NCI-H510A treated with DMSO at 0.1 percent for 48 hours (cell line): ENCODE measurements at regions not wholly inside any gene's neighbourhood (a gene's known extent, or its start where the extent isn't known, plus 50 kb on each side); places are given as distances from the start of the nearest gene placed in this dataset.
A peak's percentile ranks its signal among the peaks of the same experiment; 100 is the strongest.
"Not testable (repeated sequence)": the region's sequence is repeated elsewhere in the genome, so short reads cannot be mapped to it uniquely, and the experiment has no call there.

ENCODE experiments used
- DNase-seq: peaks from one replicate; lab custom pipeline; 2025; lab: John Stamatoyannopoulos, UW

- no peak for DNase-seq
Measured at GRCh38 chr3:194249323-194250097, 101.6 kb downstream of the CPN2 start.

DNA sequence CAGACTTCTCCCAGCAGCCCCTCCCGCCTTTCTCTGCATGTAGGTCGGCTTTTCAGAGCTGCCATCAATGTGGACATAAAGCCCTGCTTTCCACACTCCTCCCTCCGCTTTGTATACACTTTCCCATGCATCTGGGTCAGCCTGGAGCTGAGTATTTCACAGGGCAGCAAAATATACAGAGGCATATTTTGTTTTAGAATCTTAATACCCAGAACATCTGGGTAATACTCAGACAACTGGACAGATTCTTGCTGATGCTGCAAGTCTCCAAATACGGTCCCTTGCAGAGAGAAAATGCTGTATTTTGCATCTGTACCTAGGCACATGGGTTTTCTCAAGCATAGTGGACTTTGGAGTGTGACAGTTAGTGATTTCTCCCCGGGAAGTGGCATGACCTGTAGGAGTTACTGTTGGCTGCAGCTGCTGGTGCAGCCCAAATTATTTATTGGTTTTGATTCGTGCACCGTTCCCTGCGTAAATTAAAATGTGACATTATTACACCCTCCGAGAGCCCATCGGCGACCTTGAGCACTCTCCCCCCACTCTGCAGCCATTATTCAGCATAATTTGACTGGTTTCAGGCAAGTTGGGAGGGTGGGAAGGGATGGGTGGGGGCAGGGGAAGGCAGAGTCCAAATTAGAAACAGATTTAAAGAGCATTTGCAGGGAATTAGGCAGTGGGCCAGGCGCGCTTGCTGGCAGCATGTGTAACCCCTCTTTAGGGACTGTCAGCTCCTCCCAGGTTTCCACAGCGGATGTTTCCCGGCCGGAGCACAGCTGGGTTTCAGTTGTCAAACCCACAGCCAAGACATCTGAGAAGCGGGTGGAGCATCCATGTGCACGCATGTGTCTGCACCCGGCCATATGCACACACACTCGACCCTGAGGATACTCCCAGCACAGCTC lies 100.8 kb downstream of the CPN2 start:
- DNase-seq, result no peak

DNA sequence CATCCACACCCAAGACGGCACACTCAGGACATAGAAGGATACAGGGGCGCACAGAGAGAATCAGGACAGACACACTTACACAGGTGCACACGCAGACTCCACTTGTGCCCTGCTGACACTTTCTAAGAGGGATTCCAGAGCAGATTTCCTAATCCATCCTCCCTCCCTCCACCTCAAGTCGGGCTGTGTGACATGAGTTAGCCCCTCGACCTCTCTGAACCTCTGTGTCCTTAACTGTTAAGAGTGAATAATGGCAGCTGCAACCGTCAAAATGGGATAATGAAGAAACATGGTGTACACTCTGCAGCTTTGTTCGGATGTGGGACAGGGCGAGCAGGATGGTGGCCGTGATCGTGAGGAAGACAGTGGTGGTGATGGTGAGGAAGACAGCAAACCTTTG lies 100.1 kb downstream of the CPN2 start:
- DNase-seq, result no peak

DNA sequence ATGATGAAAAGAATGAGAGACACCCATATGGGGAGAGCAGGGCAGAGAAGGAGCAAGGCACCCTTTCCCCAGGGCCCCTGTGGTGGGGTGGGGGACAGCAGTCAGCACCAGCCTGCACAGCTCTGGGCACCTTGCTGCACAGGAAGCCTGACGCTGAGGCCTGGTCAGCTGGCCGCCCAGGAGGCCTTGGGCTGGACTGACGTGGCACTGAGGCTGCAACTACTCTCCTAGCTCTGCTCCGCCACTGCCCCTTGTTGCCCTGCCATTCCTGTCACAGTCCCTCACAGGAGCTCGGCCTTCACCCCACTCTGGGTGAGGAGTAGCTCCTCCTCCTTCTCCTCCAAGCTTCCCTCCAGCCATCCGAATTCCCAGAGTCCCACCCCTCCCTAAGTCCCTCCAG lies 99.7 kb downstream of the CPN2 start:
- no peak for DNase-seq

GRCh38 chr3:194251891-194252560 lies 99.1 kb downstream of the CPN2 start:
- DNase-seq, result peak; percentile 89

DNA sequence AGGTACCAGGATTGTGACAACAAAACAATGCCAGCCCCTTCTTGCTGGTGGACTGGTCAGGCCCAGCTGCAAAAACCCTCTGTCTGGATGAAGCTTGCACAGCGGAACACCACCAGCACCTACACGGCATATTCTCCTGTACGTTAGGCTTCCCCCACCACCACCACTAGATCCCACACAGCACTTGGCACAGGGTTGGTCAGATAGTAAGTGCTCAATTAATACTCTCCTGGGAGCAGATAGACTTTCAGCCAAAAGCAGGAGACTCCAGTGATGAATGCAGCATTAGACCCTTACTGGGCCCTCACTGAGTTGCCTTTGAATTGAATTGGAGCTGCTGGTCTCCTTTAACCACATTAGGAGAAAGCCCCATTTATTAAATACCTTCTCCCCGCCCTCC lies 97.9 kb downstream of the CPN2 start:
- DNase-seq, result no peak

DNA sequence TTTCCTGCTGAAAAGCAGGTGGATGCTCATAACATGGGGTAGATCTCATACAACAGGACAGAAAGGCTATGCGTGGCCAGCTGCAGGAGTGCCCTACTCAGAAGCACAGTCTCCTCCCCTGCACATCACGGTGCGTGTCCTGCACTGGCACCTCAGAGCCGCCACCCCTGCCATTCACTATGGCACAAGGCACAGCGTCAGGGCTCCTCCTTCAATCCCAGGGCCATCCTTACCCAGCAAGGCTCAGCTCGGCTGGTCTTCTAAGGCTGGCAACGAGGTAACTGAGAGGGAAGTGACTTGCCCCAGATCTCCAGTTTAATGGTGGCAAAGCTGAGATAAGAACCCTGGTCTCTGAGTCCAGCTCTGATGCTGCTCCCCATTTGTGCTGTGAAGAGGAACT lies 97.1 kb downstream of the CPN2 start:
- no peak for DNase-seq

GRCh38 chr3:194255252-194256039 lies 95.7 kb downstream of the CPN2 start:
- no peak for DNase-seq

GRCh38 chr3:194256040-194256945 lies 94.8 kb downstream of the CPN2 start:
- DNase-seq, result no peak

DNA sequence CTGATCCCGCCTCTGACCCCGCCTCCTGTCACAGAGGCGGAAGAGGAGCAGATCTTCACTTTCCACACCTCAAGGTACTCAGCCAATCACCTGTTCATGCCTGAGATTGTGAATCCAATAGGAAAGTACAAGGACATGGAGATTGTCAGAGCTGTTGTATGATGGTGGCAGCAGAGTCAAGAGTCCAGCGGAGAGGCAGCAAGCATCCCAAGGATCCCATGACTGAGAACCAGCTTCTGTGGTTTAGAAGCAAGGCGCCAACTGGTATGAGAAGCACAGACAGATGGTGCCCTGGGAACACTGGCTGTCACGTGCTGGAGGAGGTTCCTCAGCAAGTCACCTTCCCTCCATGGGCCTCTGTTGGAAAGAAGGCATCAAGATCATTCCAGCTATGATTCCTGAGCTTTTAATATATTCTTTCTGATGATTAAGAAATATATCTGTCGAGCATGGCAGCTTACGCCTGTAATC lies 93.9 kb downstream of the CPN2 start:
- no peak for DNase-seq

DNA sequence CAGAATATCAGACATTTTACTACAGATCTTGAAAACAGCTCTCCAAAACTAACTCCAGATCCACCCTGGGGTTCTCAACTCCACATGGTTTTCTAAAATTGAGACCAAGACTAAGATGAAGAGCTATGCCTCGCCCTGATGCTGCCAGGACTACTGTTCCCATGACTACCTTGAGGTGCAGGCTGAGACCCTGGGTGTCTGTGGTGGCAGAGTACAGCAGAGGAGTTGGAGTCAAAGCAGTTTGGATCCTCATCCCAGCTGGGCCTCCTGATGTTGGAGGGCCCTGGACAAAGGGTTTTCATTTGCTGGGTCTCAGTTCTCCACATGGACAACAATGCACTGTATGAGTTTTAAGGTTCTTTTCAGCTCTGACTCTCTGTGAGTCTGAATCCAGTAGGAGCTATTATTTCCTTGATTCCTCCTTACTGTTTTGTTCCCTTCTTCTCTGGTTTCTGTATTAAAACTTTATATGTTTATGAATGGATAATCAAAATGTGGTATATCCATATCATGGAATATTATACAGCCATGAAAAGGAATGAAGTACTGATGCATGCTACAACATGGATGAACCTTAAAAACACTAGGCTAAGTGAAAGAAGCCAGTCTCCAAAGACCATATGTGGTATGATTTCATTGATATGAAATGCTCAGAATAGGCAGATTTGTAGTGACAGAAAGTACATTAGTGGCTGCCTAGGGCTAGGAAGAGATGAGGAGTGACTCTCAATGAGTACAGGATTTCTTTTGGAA lies 93.0 kb downstream of the CPN2 start:
- DNase-seq, result no peak

GRCh38 chr3:194259982-194260766 lies 91.0 kb downstream of the CPN2 start:
- no peak for DNase-seq

GRCh38 chr3:194261581-194262063 lies 89.5 kb downstream of the CPN2 start:
- no peak for DNase-seq

DNA sequence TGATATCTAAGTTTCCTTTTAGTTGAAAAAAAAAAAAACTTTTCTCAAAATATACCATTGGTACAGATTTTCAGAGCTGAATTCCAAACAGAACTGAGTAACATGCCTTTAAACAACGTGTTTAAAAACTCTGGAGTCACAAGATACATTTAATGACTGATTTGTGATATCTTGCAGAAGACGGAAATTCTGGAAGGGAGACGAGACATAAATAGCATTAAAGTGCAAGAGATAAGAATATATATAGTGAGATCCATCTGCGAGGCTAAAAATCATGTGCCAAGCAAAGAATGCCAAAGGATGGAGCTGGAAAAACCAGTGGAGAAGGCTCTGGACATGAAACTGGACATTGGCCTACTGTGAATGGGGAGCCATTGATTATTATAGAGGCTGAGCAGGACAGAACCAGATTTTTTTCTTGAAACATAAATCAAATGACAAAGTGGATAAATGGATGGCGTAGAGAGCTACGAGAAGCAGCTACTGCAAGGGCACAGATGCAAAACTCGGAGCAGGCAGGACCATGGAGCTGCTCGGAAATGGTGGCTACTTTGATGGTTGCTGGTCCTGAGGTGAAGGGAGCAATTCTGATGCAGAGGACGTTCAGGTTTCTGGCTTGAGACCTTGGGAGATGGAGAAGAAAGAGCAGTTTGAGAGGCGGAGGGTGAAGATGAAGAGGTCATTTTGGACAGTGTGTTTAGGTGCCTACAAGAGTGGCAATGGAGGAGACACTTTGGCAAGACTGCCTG lies 88.8 kb downstream of the CPN2 start:
- no peak for DNase-seq

GRCh38 chr3:194262925-194263305 lies 88.2 kb downstream of the CPN2 start:
- no peak for DNase-seq

GRCh38 chr3:194264631-194265504 lies 86.3 kb downstream of the CPN2 start:
- not testable (repeated sequence) for DNase-seq

DNA sequence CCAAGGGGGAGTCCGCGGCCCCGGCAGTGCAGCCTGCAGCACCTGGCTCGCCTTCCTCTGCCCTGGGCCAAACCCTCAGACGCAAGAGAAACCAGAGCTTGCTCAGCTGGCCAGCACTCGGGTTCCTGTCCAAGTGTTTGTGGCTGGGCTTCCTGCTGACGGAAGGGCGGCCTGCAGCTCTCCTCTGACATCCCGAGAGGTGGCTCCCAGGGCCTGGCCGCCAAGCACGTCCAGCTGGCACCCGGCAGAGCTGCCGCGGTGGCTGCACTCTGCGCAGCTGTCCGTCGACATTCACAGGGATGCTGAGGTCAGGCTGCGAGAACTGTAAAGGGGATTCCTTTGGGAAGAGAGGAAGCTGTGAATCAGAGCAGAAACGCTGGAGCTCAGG lies 85.6 kb downstream of the CPN2 start:
- DNase-seq, result peak; percentile 67
